Esophagus muscularis mucosa (tissue), 3 donors: ENCODE measurements at regions not wholly inside any gene's neighbourhood (a gene's known extent, or its start where the extent isn't known, plus 50 kb on each side); places are given as distances from the start of the nearest gene placed in this dataset.

Experiments used
- CTCF ChIP-seq, 3 experiments: fragments of 200-600 bp in 2 of 3; fragments of 450-650 bp in 1 of 3; sonication (generic) in 2 of 3; IDR thresholded peaks; one replicate each; pipeline ENCODE4 v1.5.1; 2017 to 2019; ENCODE audit warnings: antibody characterized with exemption in 3 of 3, mild to moderate bottlenecking in 2 of 3, moderate library complexity in 1 of 3
- POLR2A ChIP-seq: fragments of 450-650 bp; IDR thresholded peaks from one replicate; pipeline ENCODE4 v1.6.1; 2017; ENCODE audit warnings: antibody characterized with exemption, moderate library complexity, mild to moderate bottlenecking, low read depth
- POLR2AphosphoS5 ChIP-seq, 2 donors: sonication (generic); formaldehyde crosslinking; IDR thresholded peaks; one replicate each; pipeline ENCODE4 v1.6.1; 2017; ENCODE audit warnings: antibody characterized with exemption in 2 of 2

GRCh38 chr16:76175718-76176117 is 101.5 kb upstream of the CNTNAP4 start:
- TF ChIP-seq CTCF (IDR thresholded peaks at IDR 0.05) (no peak), POLR2A (no peak), POLR2AphosphoS5 (IDR thresholded peaks at IDR 0.05) (no peak)
